Loucy (cell line): ENCODE measurements at regions not wholly inside any gene's neighbourhood (a gene's known extent, or its start where the extent isn't known, plus 50 kb on each side); places are given as distances from the start of the nearest gene placed in this dataset.

Source experiments
- H2AFZ ChIP-seq: fragments of 200-600 bp; sonication (generic); 2 replicates; pipeline ENCODE4 v1.6.0; 2016; ENCODE audit warnings: antibody characterized with exemption, mild to moderate bottlenecking, low read length, moderate library complexity
- H3F3A ChIP-seq: fragments of 200-600 bp; 2 replicates; pipeline ENCODE4 v1.6.0; 2016; ENCODE audit warnings: antibody characterized with exemption, low read depth, mild to moderate bottlenecking
- H3K27me3 ChIP-seq: fragments of 200-600 bp; sonication (generic); 2 replicates; pipeline ENCODE4 v1.6.1; 2014; ENCODE audit warnings: low read length, mild to moderate bottlenecking; ENCODE audit not compliant: insufficient read depth, poor library complexity, severe bottlenecking
- H3K36me3 ChIP-seq: fragments of 200-600 bp; sonication (generic); 2 replicates; pipeline ENCODE4 v1.6.1; 2016; ENCODE audit warnings: low read length; ENCODE audit not compliant: insufficient read depth
- H3K4me1 ChIP-seq: fragments of 200-600 bp; sonication (generic); 2 replicates; pipeline ENCODE4 v1.5.1; 2014; ENCODE audit warnings: low read length, mild to moderate bottlenecking; ENCODE audit not compliant: insufficient read depth, poor library complexity, severe bottlenecking
- H3K4me2 ChIP-seq: fragments of 200-600 bp; sonication (generic); 2 replicates; pipeline ENCODE4 v1.6.0; 2014; ENCODE audit warnings: antibody characterized with exemption, low read length, low read depth, mild to moderate bottlenecking; ENCODE audit not compliant: poor library complexity, severe bottlenecking
- H3K4me3 ChIP-seq: fragments of 200-600 bp; sonication (generic); 2 replicates; pipeline ENCODE4 v1.5.1; 2014; ENCODE audit warnings: low read length, mild to moderate bottlenecking, mixed read lengths; ENCODE audit not compliant: poor library complexity, severe bottlenecking
- H3K79me2 ChIP-seq: fragments of 200-600 bp; sonication (generic); 2 replicates; pipeline ENCODE4 v1.6.1; 2014; ENCODE audit warnings: low read length; ENCODE audit not compliant: insufficient read depth
- H3K9ac ChIP-seq: fragments of 200-600 bp; sonication (generic); 2 replicates; pipeline ENCODE4 v1.6.0; 2014; ENCODE audit warnings: mild to moderate bottlenecking, low read depth, low read length, moderate library complexity; ENCODE audit not compliant: poor library complexity, severe bottlenecking
- H3K9me2 ChIP-seq: fragments of 200-600 bp; sonication (generic); replicated peaks from 2 replicates; pipeline ENCODE4 v1.6.1; 2016; ENCODE audit warnings: low read depth, low read length, mixed read lengths
- H3K9me3 ChIP-seq: fragments of 200-600 bp; sonication (generic); 2 replicates; pipeline ENCODE4 v1.6.1; 2014; ENCODE audit warnings: mild to moderate bottlenecking, antibody characterized with exemption, low read length, low read depth; ENCODE audit not compliant: insufficient read depth
- H4K20me1 ChIP-seq: fragments of 200-600 bp; sonication (generic); 2 replicates; pipeline ENCODE4 v1.6.0; 2014; ENCODE audit warnings: antibody characterized with exemption, low read length, mild to moderate bottlenecking; ENCODE audit not compliant: insufficient read depth, poor library complexity, severe bottlenecking
- EZH2phosphoT487 ChIP-seq: fragments of 200-600 bp; IDR thresholded peaks from 2 replicates; pipeline ENCODE4 v1.6.1; 2018; ENCODE audit warnings: antibody characterized with exemption, mild to moderate bottlenecking, moderate library complexity, borderline replicate concordance
- TF ChIP-seq, protein P1 (sequence below): fragments of 200-600 bp; sonication (generic); conservative IDR thresholded peaks from 2 replicates; pipeline ENCODE4 v1.5.1; 2014; ENCODE audit warnings: mild to moderate bottlenecking, antibody characterized with exemption, low read length

DNA sequence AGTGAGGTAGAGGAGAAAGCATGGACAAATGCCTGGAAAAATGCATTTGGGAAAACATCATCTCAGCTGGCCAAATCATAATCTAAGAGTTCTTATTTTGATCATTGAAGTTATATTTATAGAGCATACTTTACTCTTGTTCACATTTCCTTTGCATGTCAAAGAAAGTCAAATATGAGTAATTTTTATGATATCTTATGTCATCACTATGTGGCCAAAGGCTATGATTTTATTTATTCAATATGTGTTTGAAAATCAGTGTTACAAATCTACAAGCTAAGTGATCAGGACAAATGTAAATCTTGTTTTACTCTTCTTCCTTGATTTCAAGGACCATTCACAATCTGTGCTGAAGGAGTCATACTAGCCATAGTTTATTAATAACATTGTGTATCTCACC is 237.2 kb upstream of the DPH6 start:
- TF ChIP-seq EZH2phosphoT487, result no peak
- TF ChIP-seq, protein P1, sequence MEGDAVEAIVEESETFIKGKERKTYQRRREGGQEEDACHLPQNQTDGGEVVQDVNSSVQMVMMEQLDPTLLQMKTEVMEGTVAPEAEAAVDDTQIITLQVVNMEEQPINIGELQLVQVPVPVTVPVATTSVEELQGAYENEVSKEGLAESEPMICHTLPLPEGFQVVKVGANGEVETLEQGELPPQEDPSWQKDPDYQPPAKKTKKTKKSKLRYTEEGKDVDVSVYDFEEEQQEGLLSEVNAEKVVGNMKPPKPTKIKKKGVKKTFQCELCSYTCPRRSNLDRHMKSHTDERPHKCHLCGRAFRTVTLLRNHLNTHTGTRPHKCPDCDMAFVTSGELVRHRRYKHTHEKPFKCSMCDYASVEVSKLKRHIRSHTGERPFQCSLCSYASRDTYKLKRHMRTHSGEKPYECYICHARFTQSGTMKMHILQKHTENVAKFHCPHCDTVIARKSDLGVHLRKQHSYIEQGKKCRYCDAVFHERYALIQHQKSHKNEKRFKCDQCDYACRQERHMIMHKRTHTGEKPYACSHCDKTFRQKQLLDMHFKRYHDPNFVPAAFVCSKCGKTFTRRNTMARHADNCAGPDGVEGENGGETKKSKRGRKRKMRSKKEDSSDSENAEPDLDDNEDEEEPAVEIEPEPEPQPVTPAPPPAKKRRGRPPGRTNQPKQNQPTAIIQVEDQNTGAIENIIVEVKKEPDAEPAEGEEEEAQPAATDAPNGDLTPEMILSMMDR, result no peak
- Histone ChIP-seq H3K9ac (no peak overlapping the region), H3F3A (no peaks in the 10 kb centered on the region), H2AFZ (no peak overlapping the region), H3K4me2 (no peak overlapping the region), H4K20me1 (no peaks in the 10 kb centered on the region), H3K9me3 (no peaks in the 10 kb centered on the region), H3K79me2 (no peaks in the 10 kb centered on the region), H3K4me1 (no peaks in the 10 kb centered on the region), H3K36me3 (no peaks in the 10 kb centered on the region), H3K27me3 (no peaks in the 10 kb centered on the region), H3K9me2 (no peaks in the 10 kb centered on the region), H3K4me3 (no peak overlapping the region)

DNA sequence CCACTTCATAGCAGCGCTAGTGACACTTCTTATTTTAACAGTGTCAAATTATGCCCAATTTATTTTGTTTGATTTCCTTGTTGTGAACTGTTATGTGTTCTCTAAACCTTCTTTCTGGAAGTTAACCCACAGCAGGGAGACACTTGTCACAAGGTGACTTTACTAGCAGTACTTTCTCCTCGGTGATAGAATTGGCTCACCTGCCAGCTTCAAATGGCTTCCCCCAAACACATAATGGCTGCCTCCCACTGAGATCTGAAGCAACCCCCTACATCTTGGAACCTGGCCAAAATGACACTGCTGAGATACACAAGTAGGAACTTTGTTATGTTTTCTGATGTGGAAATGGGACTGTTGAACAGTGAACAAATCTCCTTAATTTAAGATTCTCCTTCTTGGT is 238.8 kb upstream of the DPH6 start:
- Histone ChIP-seq H3F3A (no peaks in the 10 kb centered on the region), H3K4me1 (no peaks in the 10 kb centered on the region), H3K9me3 (no peaks in the 10 kb centered on the region), H3K4me2 (no peak overlapping the region), H3K4me3 (no peak overlapping the region), H3K9ac (no peak overlapping the region), H2AFZ (no peak overlapping the region), H3K27me3 (no peaks in the 10 kb centered on the region), H4K20me1 (no peaks in the 10 kb centered on the region), H3K79me2 (no peaks in the 10 kb centered on the region), H3K9me2 (no peaks in the 10 kb centered on the region), H3K36me3 (no peaks in the 10 kb centered on the region)
- TF ChIP-seq, protein P1, result no peak
- no peak for TF ChIP-seq EZH2phosphoT487

GRCh38 chr15:35810007-35810406 is 264.0 kb upstream of the DPH6 start:
- no peak overlapping the region for H3K4me2 ChIP-seq
- no peaks in the 10 kb centered on the region for H3K9me2 ChIP-seq
- H3F3A ChIP-seq, result no peaks in the 10 kb centered on the region
- H3K27me3 ChIP-seq, result no peaks in the 10 kb centered on the region
- no peak overlapping the region for H3K4me3 ChIP-seq
- H3K9me3 ChIP-seq, result no peaks in the 10 kb centered on the region
- H3K9ac ChIP-seq, result no peak overlapping the region
- H2AFZ ChIP-seq, result no peak overlapping the region
- no peaks in the 10 kb centered on the region for H3K36me3 ChIP-seq
- no peaks in the 10 kb centered on the region for H4K20me1 ChIP-seq
- no peaks in the 10 kb centered on the region for H3K79me2 ChIP-seq
- no peak for TF ChIP-seq EZH2phosphoT487
- TF ChIP-seq, protein P1, result no peak
- no peaks in the 10 kb centered on the region for H3K4me1 ChIP-seq
